H9 (cell line): ENCODE measurements at regions not wholly inside any gene's neighbourhood (a gene's known extent, or its start where the extent isn't known, plus 50 kb on each side); places are given as distances from the start of the nearest gene placed in this dataset.

Source experiments
- DNase-seq: peaks from one replicate; pipeline ENCODE4 v3.0.0-alpha.2; 2017
- H2AFZ ChIP-seq: one replicate; pipeline ENCODE4 v1.6.1; 2013; ENCODE audit warnings: mild to moderate bottlenecking, low read length, control low read depth, moderate library complexity
- H2AK5ac ChIP-seq: 2 replicates; pipeline ENCODE4 v1.6.1; 2013; ENCODE audit warnings: low read length, control low read depth, mixed read lengths; ENCODE audit not compliant: insufficient read length
- H2BK120ac ChIP-seq: one replicate; pipeline ENCODE4 v1.6.1; 2013; ENCODE audit warnings: low read depth, mild to moderate bottlenecking, low read length, control low read depth, inconsistent platforms; ENCODE audit not compliant: poor library complexity, severe bottlenecking
- H2BK12ac ChIP-seq: 2 replicates; pipeline ENCODE4 v1.6.1; 2013; ENCODE audit warnings: low read length, control low read depth, mixed read lengths, low read depth; ENCODE audit not compliant: insufficient read length
- H2BK15ac ChIP-seq: 2 replicates; pipeline ENCODE4 v1.6.1; 2013; ENCODE audit warnings: low read depth, low read length, control low read depth
- H2BK20ac ChIP-seq: one replicate; pipeline ENCODE4 v1.6.1; 2013; ENCODE audit warnings: low read depth, mild to moderate bottlenecking, low read length, control low read depth, inconsistent platforms; ENCODE audit not compliant: poor library complexity, severe bottlenecking
- H2BK5ac ChIP-seq: 2 replicates; pipeline ENCODE4 v1.6.1; 2013; ENCODE audit warnings: low read length, control low read depth, mixed read lengths; ENCODE audit not compliant: insufficient read length
- H3K14ac ChIP-seq: 2 replicates; pipeline ENCODE4 v1.6.1; 2013; ENCODE audit warnings: low read length, control low read depth; ENCODE audit not compliant: insufficient read depth
- H3K18ac ChIP-seq: 2 replicates; pipeline ENCODE4 v1.6.1; 2013; ENCODE audit warnings: low read depth, mild to moderate bottlenecking, mixed read lengths, low read length, control low read depth; ENCODE audit not compliant: insufficient read length
- H3K23ac ChIP-seq: 2 replicates; pipeline ENCODE4 v1.6.1; 2013; ENCODE audit warnings: low read length, control low read depth, mixed read lengths, low read depth; ENCODE audit not compliant: insufficient read length
- H3K23me2 ChIP-seq: 2 replicates; pipeline ENCODE4 v1.6.1; 2013; ENCODE audit warnings: low read depth, mild to moderate bottlenecking, mixed read lengths, low read length, control low read depth; ENCODE audit not compliant: insufficient read length, poor library complexity, severe bottlenecking
- H3K27ac ChIP-seq: 2 replicates; pipeline ENCODE4 v1.5.1; 2013; ENCODE audit warnings: low read length, control low read depth, mixed read lengths, low read depth; ENCODE audit not compliant: insufficient read length
- H3K27me3 ChIP-seq: 2 replicates; pipeline ENCODE4 v1.6.1; 2013; ENCODE audit warnings: low read length, control low read depth, inconsistent platforms; ENCODE audit not compliant: insufficient read depth
- H3K4ac ChIP-seq: 2 replicates; pipeline ENCODE4 v1.6.1; 2013; ENCODE audit warnings: low read depth, mild to moderate bottlenecking, control low read depth, inconsistent platforms, low read length, moderate library complexity
- H3K4me1 ChIP-seq: 2 replicates; pipeline ENCODE4 v1.6.1; 2013; ENCODE audit warnings: low read length, control low read depth, inconsistent platforms; ENCODE audit not compliant: insufficient read depth
- H3K4me2 ChIP-seq: 2 replicates; pipeline ENCODE4 v1.6.1; 2013; ENCODE audit warnings: low read length, control low read depth, mixed read lengths; ENCODE audit not compliant: insufficient read length, insufficient read depth
- H3K56ac ChIP-seq: 2 replicates; pipeline ENCODE4 v1.6.1; 2013; ENCODE audit warnings: low read depth, mild to moderate bottlenecking, mixed read lengths, low read length, control low read depth; ENCODE audit not compliant: insufficient read length
- H3K79me1 ChIP-seq: 2 replicates; pipeline ENCODE4 v1.6.1; 2013; ENCODE audit warnings: low read depth, mild to moderate bottlenecking, moderate library complexity, low read length, control low read depth, inconsistent platforms; ENCODE audit not compliant: insufficient read depth, poor library complexity, severe bottlenecking
- H3K79me2 ChIP-seq: 2 replicates; pipeline ENCODE4 v1.6.1; 2013; ENCODE audit warnings: low read length, control low read depth, inconsistent platforms; ENCODE audit not compliant: insufficient read depth
- H3K9ac ChIP-seq: 2 replicates; pipeline ENCODE4 v1.6.1; 2013; ENCODE audit warnings: low read length, control low read depth, mixed read lengths; ENCODE audit not compliant: insufficient read length; ENCODE audit errors: extremely low read depth
- H3K9me3 ChIP-seq: one replicate; pipeline ENCODE4 v1.6.1; 2013; ENCODE audit warnings: low read depth, low read length, inconsistent platforms; ENCODE audit not compliant: control insufficient read depth
- H3T11ph ChIP-seq: one replicate; pipeline ENCODE4 v1.6.1; 2013; ENCODE audit warnings: mild to moderate bottlenecking, low read length, control low read depth, inconsistent platforms
- H4K20me1 ChIP-seq: one replicate; pipeline ENCODE4 v1.6.1; 2013; ENCODE audit not compliant: control insufficient read depth, insufficient read length, insufficient read depth
- H4K5ac ChIP-seq: 2 replicates; pipeline ENCODE4 v1.6.1; 2013; ENCODE audit warnings: low read depth, mild to moderate bottlenecking, mixed read lengths, low read length, control low read depth; ENCODE audit not compliant: insufficient read length
- H4K8ac ChIP-seq: replicated peaks from 2 replicates; pipeline ENCODE4 v1.6.1; 2013; ENCODE audit warnings: low read length, control low read depth, mixed read lengths, low read depth; ENCODE audit not compliant: insufficient read length
- H4K91ac ChIP-seq: 2 replicates; pipeline ENCODE4 v1.6.1; 2013; ENCODE audit warnings: low read depth, mild to moderate bottlenecking, moderate library complexity, mixed read lengths, low read length, control low read depth; ENCODE audit not compliant: insufficient read length
- H3K27ac Mint-ChIP-seq, 3 experiments: 2 replicates in 2 of 3; 3 replicates in 1 of 3; pipeline ENCODE4 v1.8.0; 2020 to 2021; ENCODE audit warnings: mixed read lengths in 3 of 3, mild to moderate bottlenecking in 1 of 3, moderate library complexity in 1 of 3
- H3K27me3 Mint-ChIP-seq: 2 replicates; pipeline ENCODE4 v1.8.0; 2021; ENCODE audit warnings: low read depth, mild to moderate bottlenecking, moderate library complexity, mixed read lengths
- H3K36me3 Mint-ChIP-seq, 3 experiments: 2 replicates in 2 of 3; 3 replicates in 1 of 3; pipeline ENCODE4 v1.8.0; 2020 to 2021; ENCODE audit warnings: low read depth in 3 of 3, mixed read lengths in 3 of 3; ENCODE audit not compliant: insufficient read depth in 1 of 3
- H3K4me1 Mint-ChIP-seq, 2 experiments: 2 replicates each; pipeline ENCODE4 v1.8.0; 2020; ENCODE audit warnings: mixed read lengths in 2 of 2
- H3K4me3 Mint-ChIP-seq, 2 experiments: 2 replicates in 1 of 2; 3 replicates in 1 of 2; pipeline ENCODE4 v1.8.0; 2020 to 2021; ENCODE audit warnings: mild to moderate bottlenecking in 2 of 2, mixed read lengths in 2 of 2, moderate library complexity in 1 of 2
- H3K9me3 Mint-ChIP-seq, 2 experiments: 2 replicates in 1 of 2; 3 replicates in 1 of 2; pipeline ENCODE4 v1.8.0; 2020; ENCODE audit warnings: mild to moderate bottlenecking in 2 of 2, mixed read lengths in 2 of 2, moderate library complexity in 1 of 2
- WGBS: extraction: QIAGEN DNeasy Blood & Tissue Kit; methylation state at CpG from one replicate; pipeline ENCODE4 v1.1.7; 2013; ENCODE audit warnings: missing lambda C conversion rate, low lambda C conversion rate, mixed read lengths; ENCODE audit not compliant: insufficient read length; ENCODE audit errors: extremely low coverage; 5-methylcytosine and 5-hydroxymethylcytosine counted together
- TF ChIP-seq, protein P1 (sequence below): fragments of 200-600 bp; sonication (generic); conservative IDR thresholded peaks from 3 replicates; pipeline ENCODE4 v1.8.0; 2021; ENCODE audit warnings: antibody characterized with exemption, mild to moderate bottlenecking

DNA sequence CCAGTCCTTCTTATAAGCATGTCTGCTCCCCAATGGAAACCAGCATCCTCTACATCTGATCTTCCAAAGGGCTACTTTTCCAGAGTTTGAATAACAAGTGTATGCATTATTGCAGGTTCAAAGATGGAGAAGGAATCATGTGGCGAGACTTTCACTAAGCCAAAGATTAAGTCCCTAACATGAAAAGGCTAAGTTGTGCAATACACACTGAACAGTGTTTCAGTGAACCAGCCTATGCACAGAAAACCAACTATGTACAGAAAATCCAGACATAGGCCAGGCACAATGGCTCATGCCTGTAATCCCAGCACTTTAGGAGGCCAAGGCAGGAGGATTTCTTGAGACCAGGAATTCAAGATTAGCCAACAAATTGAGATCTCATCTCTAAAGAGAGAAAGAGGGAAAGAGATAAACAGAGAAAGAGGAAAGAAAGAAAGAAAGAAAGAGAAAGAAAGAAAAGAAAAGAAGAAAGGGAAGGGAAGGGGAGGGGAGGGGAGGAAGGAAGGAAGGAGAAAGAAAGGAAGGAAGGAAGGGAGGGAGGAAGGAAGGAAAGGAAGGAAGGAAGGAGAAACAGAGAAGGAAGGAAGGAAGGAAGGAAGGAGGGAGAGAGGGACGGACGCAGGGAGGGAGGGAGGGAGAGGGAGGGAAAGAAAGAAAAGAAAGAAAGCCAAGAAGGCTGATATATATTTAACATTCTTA is 181.7 kb downstream of the LTN1 start:
- Histone ChIP-seq H3K9ac (no peak overlapping the region), H3K79me1 (no peaks in the 10 kb centered on the region), H3K79me2 (no peaks in the 10 kb centered on the region), H3K23me2 (no peaks in the 10 kb centered on the region), H2BK5ac (no peak overlapping the region), H2AFZ (no peak overlapping the region), H3K18ac (no peak overlapping the region), H3K4ac (no peak overlapping the region), H2BK20ac (no peak overlapping the region), H2BK12ac (no peak overlapping the region), H3K27ac (no peak overlapping the region), H3K56ac (no peak overlapping the region), H3K4me1 (no peaks in the 10 kb centered on the region), H3K23ac (no peak overlapping the region), H3K14ac (no peak overlapping the region), H3T11ph (no peak overlapping the region), H4K20me1 (no peaks in the 10 kb centered on the region), H2BK120ac (no peak overlapping the region), H3K4me2 (no peak overlapping the region), H4K91ac (no peak overlapping the region), H4K8ac (no peak overlapping the region), H4K5ac (no peak overlapping the region), H3K27me3 (no peaks in the 10 kb centered on the region), H3K9me3 (no peaks in the 10 kb centered on the region), H2AK5ac (no peak overlapping the region), H2BK15ac (no peak overlapping the region)
- Mint-ChIP-seq H3K4me1 (peaks cover 0 to 2% of the 10 kb centered on the region in 2 experiments; a peak in 2 of 4 replicates), H3K4me3 (no peak overlapping the region), H3K27me3 (no peaks in the 10 kb centered on the region), H3K27ac (no peak overlapping the region), H3K9me3 (peaks cover 3 to 8% of the 10 kb centered on the region in 2 experiments; a peak in 4 of 5 replicates), H3K36me3 (peaks cover 0 to 6% (median 2%) of the 10 kb centered on the region in 3 experiments; a peak in 2 of 7 replicates)
- DNase-seq: no peak
- TF ChIP-seq, protein P1, sequence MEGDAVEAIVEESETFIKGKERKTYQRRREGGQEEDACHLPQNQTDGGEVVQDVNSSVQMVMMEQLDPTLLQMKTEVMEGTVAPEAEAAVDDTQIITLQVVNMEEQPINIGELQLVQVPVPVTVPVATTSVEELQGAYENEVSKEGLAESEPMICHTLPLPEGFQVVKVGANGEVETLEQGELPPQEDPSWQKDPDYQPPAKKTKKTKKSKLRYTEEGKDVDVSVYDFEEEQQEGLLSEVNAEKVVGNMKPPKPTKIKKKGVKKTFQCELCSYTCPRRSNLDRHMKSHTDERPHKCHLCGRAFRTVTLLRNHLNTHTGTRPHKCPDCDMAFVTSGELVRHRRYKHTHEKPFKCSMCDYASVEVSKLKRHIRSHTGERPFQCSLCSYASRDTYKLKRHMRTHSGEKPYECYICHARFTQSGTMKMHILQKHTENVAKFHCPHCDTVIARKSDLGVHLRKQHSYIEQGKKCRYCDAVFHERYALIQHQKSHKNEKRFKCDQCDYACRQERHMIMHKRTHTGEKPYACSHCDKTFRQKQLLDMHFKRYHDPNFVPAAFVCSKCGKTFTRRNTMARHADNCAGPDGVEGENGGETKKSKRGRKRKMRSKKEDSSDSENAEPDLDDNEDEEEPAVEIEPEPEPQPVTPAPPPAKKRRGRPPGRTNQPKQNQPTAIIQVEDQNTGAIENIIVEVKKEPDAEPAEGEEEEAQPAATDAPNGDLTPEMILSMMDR: no peak
- WGBS: no CpG with 5 or more reads among the region's 3 CpGs
